Endodermal cell (in vitro differentiated cells): ENCODE measurements at regions not wholly inside any gene's neighbourhood (a gene's known extent, or its start where the extent isn't known, plus 50 kb on each side); places are given as distances from the start of the nearest gene placed in this dataset.

Source experiments
- DNase-seq: peaks from one replicate; pipeline ENCODE4 v3.0.0-alpha.2; 2017
- H3K27ac ChIP-seq: 2 replicates; pipeline ENCODE4 v1.5.1; 2013; ENCODE audit warnings: mild to moderate bottlenecking, low read depth, low read length, moderate library complexity
- H3K27me3 ChIP-seq: 2 replicates; pipeline ENCODE4 v1.6.1; 2013; ENCODE audit warnings: mild to moderate bottlenecking, low read length, moderate library complexity; ENCODE audit not compliant: insufficient read depth, control insufficient read depth, poor library complexity, severe bottlenecking
- H3K36me3 ChIP-seq: 2 replicates; pipeline ENCODE4 v1.7.0; 2013; ENCODE audit warnings: mild to moderate bottlenecking, low read length, moderate library complexity; ENCODE audit not compliant: control insufficient read depth, insufficient read depth
- H3K4me1 ChIP-seq: one replicate; pipeline ENCODE4 v1.7.0; 2013; ENCODE audit warnings: low read length; ENCODE audit not compliant: control insufficient read depth, insufficient read depth
- H3K4me3 ChIP-seq: 2 replicates; pipeline ENCODE4 v1.5.1; 2013; ENCODE audit warnings: mild to moderate bottlenecking, low read length, moderate library complexity
- H3K9ac ChIP-seq: 2 replicates; pipeline ENCODE4 v1.6.1; 2013; ENCODE audit warnings: mild to moderate bottlenecking, low read length, moderate library complexity; ENCODE audit not compliant: poor library complexity, severe bottlenecking; ENCODE audit errors: extremely low read depth
- H3K9me3 ChIP-seq: 2 replicates; pipeline ENCODE4 v1.6.1; 2013; ENCODE audit warnings: mild to moderate bottlenecking, low read length, moderate library complexity; ENCODE audit not compliant: control insufficient read depth
- H3K27ac Mint-ChIP-seq: 2 replicates; pipeline ENCODE4 v1.8.0; 2020; ENCODE audit warnings: mixed read lengths
- H3K27me3 Mint-ChIP-seq: 2 replicates; pipeline ENCODE4 v1.8.0; 2021; ENCODE audit warnings: mild to moderate bottlenecking, mixed read lengths; ENCODE audit not compliant: insufficient read depth
- H3K36me3 Mint-ChIP-seq: 2 replicates; pipeline ENCODE4 v1.8.0; 2020; ENCODE audit warnings: low read depth, mixed read lengths
- H3K4me1 Mint-ChIP-seq: 2 replicates; pipeline ENCODE4 v1.8.0; 2020; ENCODE audit warnings: mixed read lengths
- H3K4me3 Mint-ChIP-seq: 2 replicates; pipeline ENCODE4 v1.8.0; 2020; ENCODE audit warnings: mild to moderate bottlenecking, moderate library complexity, mixed read lengths
- H3K9me3 Mint-ChIP-seq: 2 replicates; pipeline ENCODE4 v1.8.0; 2020; ENCODE audit warnings: mild to moderate bottlenecking, mixed read lengths
- WGBS, 2 experiments: methylation state at CpG; one replicate each; pipeline versions ENCODE4 v1.1.5 to v1.1.7; 2013; ENCODE audit warnings: missing lambda C conversion rate in 2 of 2, mixed read lengths in 1 of 2; ENCODE audit not compliant: insufficient coverage in 1 of 2, insufficient read length in 1 of 2; 5-methylcytosine and 5-hydroxymethylcytosine counted together
- TF ChIP-seq, protein P1 (sequence below): fragments of 200-600 bp; sonication (generic); conservative IDR thresholded peaks from 2 replicates; pipeline ENCODE4 v1.5.0; 2021; ENCODE audit warnings: antibody characterized with exemption, mild to moderate bottlenecking

DNA sequence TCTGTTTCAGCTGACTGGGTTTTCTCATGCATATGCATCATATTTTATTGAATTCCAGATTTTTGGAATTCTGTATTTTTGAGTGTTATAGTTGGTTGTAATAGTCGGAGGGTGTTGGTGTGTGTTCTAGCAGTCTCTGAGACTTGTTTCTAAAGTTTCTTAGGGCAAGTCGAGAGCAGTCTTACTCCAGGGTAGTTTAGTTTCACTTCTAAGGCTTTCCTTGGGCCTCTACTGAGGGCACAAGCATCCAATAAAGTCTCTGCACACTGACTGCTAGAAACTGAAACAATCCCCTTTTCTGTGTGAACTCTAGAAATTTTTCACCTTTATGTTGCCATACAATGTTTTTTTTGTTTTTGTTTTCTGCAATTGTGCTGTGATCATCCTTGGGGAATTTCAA lies 663.7 kb upstream of the LRATD1 start:
- H3K27me3 ChIP-seq: no peaks in the 10 kb centered on the region
- H3K9ac ChIP-seq: no peak overlapping the region
- Mint-ChIP-seq H3K4me3 (no peak overlapping the region), H3K36me3 (no peaks in the 10 kb centered on the region), H3K4me1 (no peaks in the 10 kb centered on the region), H3K9me3 (peaks cover 6% of the 10 kb centered on the region), H3K27ac (no peak overlapping the region), H3K27me3 (no peaks in the 10 kb centered on the region)
- H3K4me3 ChIP-seq: no peak overlapping the region
- DNase-seq: no peak
- TF ChIP-seq, protein P1, sequence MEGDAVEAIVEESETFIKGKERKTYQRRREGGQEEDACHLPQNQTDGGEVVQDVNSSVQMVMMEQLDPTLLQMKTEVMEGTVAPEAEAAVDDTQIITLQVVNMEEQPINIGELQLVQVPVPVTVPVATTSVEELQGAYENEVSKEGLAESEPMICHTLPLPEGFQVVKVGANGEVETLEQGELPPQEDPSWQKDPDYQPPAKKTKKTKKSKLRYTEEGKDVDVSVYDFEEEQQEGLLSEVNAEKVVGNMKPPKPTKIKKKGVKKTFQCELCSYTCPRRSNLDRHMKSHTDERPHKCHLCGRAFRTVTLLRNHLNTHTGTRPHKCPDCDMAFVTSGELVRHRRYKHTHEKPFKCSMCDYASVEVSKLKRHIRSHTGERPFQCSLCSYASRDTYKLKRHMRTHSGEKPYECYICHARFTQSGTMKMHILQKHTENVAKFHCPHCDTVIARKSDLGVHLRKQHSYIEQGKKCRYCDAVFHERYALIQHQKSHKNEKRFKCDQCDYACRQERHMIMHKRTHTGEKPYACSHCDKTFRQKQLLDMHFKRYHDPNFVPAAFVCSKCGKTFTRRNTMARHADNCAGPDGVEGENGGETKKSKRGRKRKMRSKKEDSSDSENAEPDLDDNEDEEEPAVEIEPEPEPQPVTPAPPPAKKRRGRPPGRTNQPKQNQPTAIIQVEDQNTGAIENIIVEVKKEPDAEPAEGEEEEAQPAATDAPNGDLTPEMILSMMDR: no peak
- H3K27ac ChIP-seq: no peak overlapping the region
- H3K4me1 ChIP-seq: no peaks in the 10 kb centered on the region
- H3K36me3 ChIP-seq: no peaks in the 10 kb centered on the region
- 77% methylated on average over 2 of the region's 2 CpGs; no CpG with 5 or more reads in 1 of the 2 experiments for WGBS, 2 experiments
- peaks cover 29% of the 10 kb centered on the region for H3K9me3 ChIP-seq

DNA sequence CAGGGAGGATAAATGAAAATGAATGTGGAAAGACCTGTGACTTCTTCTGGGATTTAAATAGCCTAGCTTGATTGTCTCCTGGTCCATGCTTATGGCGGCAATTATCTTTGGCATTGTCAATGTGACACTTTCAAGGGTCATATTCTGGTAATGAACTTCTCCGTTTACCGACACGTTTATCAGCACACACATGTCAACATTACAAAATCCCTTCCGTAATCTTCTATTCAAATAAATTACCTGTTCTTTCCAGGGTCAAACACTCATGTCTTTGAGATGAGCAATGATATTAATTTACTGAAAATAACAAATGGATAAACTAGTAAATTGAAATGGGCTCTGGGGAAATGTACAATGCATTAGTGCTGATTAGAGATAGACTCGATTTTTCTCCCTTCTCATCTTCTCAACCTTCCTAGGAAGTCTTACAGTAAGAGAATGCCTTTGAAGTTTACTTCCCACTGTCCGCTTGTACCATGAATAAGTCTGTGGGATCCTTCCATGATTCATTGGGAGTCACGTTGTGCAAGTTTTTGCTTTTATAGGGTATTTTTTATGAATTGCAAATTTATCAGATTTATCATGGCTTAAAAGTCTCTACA lies 646.3 kb upstream of the LRATD1 start:
- H3K27ac ChIP-seq: no peak overlapping the region
- 81 to 90% methylated on average over 2 to 8 of the region's 8 CpGs for WGBS, 2 experiments
- no peaks in the 10 kb centered on the region for H3K36me3 ChIP-seq
- H3K27me3 ChIP-seq: no peaks in the 10 kb centered on the region
- no peaks in the 10 kb centered on the region for H3K4me1 ChIP-seq
- Mint-ChIP-seq H3K36me3 (no peaks in the 10 kb centered on the region), H3K9me3 (no peaks in the 10 kb centered on the region), H3K4me3 (no peak overlapping the region), H3K27ac (no peak overlapping the region), H3K27me3 (no peaks in the 10 kb centered on the region), H3K4me1 (peaks cover 3% of the 10 kb centered on the region)
- H3K9me3 ChIP-seq: peaks cover 38% of the 10 kb centered on the region
- H3K9ac ChIP-seq: no peak overlapping the region
- H3K4me3 ChIP-seq: no peak overlapping the region
- TF ChIP-seq, protein P1: no peak
- DNase-seq: no peak

GRCh38 chr2:13996527-13996926 lies 636.0 kb upstream of the LRATD1 start:
- H3K4me1 Mint-ChIP-seq: no peaks in the 10 kb centered on the region
- TF ChIP-seq, protein P1: no peak
- Histone ChIP-seq H3K4me3 (no peak overlapping the region), H3K36me3 (no peaks in the 10 kb centered on the region), H3K9ac (no peak overlapping the region), H3K9me3 (peaks cover 32% of the 10 kb centered on the region), H3K4me1 (no peaks in the 10 kb centered on the region), H3K27ac (no peak overlapping the region), H3K27me3 (no peaks in the 10 kb centered on the region)
- no peak overlapping the region for H3K27ac Mint-ChIP-seq
- no peak for DNase-seq
- no peaks in the 10 kb centered on the region for H3K36me3 Mint-ChIP-seq
- no peaks in the 10 kb centered on the region for H3K27me3 Mint-ChIP-seq
- peaks cover 2% of the 10 kb centered on the region for H3K9me3 Mint-ChIP-seq
- no peak overlapping the region for H3K4me3 Mint-ChIP-seq
